HG02588 (cell line): ENCODE measurements at regions not wholly inside any gene's neighbourhood (a gene's known extent, or its start where the extent isn't known, plus 50 kb on each side); places are given as distances from the start of the nearest gene placed in this dataset.

ENCODE experiments used
- ATAC-seq: cut with Tn5 transposase; IDR thresholded peaks from one replicate; pipeline ENCODE4 v1.9.1; 2021; ENCODE audit warnings: mild to moderate bottlenecking, moderate library complexity; ENCODE audit not compliant: unreplicated experiment

- ATAC-seq: no peak
Measured at GRCh38 chr3:3280396-3280795, 100.9 kb upstream of the CRBN start.

GRCh38 chr3:3278073-3278472, 98.6 kb upstream of the CRBN start:
- no peak for ATAC-seq

GRCh38 chr3:3276630-3277029, 97.1 kb upstream of the CRBN start:
- no peak for ATAC-seq

- no peak for ATAC-seq
Measured at GRCh38 chr3:3264796-3265195, 85.3 kb upstream of the CRBN start.

GRCh38 chr3:3260870-3261269, 81.4 kb upstream of the CRBN start:
- no peak for ATAC-seq

GRCh38 chr3:3259181-3259580, 79.7 kb upstream of the CRBN start:
- no peak for ATAC-seq

- no peak for ATAC-seq
Measured at GRCh38 chr3:3258281-3258680, 78.8 kb upstream of the CRBN start.

- no peak for ATAC-seq
Measured at GRCh38 chr3:3241596-3241995, 62.1 kb upstream of the CRBN start.

- ATAC-seq: no peak
Measured at GRCh38 chr3:3240986-3241385, 61.5 kb upstream of the CRBN start.

- no peak for ATAC-seq
Measured at GRCh38 chr3:3237979-3238378, 58.5 kb upstream of the CRBN start.

- no peak for ATAC-seq
Measured at GRCh38 chr3:3232251-3232650, 52.8 kb upstream of the CRBN start.
